ENCODE measurements at regions not wholly inside any gene's neighbourhood (a gene's known extent, or its start where the extent isn't known, plus 50 kb on each side); places are given as distances from the start of the nearest gene placed in this dataset.

- H3K27ac ChIP-seq, result no peak overlapping the region
- H3K4me3 ChIP-seq, result no peak overlapping the region
- no peaks in the 10 kb centered on the region for H3K27me3 ChIP-seq
- WGBS, 5 donors, result 75 to 87% (median 84%) methylated on average over 3 of the region's 3 CpGs
- TF ChIP-seq EP300 (IDR thresholded peaks at IDR 0.05) (no peak), POLR2A (IDR thresholded peaks at IDR 0.05) (no peak), POLR2AphosphoS5 (IDR thresholded peaks at IDR 0.05) (no peak)
- TF ChIP-seq, protein P1, sequence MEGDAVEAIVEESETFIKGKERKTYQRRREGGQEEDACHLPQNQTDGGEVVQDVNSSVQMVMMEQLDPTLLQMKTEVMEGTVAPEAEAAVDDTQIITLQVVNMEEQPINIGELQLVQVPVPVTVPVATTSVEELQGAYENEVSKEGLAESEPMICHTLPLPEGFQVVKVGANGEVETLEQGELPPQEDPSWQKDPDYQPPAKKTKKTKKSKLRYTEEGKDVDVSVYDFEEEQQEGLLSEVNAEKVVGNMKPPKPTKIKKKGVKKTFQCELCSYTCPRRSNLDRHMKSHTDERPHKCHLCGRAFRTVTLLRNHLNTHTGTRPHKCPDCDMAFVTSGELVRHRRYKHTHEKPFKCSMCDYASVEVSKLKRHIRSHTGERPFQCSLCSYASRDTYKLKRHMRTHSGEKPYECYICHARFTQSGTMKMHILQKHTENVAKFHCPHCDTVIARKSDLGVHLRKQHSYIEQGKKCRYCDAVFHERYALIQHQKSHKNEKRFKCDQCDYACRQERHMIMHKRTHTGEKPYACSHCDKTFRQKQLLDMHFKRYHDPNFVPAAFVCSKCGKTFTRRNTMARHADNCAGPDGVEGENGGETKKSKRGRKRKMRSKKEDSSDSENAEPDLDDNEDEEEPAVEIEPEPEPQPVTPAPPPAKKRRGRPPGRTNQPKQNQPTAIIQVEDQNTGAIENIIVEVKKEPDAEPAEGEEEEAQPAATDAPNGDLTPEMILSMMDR (IDR thresholded peaks at IDR 0.05), result no peak
- intact Hi-C loops (cut with DNase I; ENCODE audit: low total_unique reads), result no loop called here
- H3K4me1 ChIP-seq, result no peaks in the 10 kb centered on the region
- no peaks in the 10 kb centered on the region for H3K36me3 ChIP-seq
- no peaks in the 10 kb centered on the region for H3K9me3 ChIP-seq
- no peak for DNase-seq
Observed at GRCh38 chr9:20255052-20255451, 367.2 kb downstream of the MLLT3 start.

DNA sequence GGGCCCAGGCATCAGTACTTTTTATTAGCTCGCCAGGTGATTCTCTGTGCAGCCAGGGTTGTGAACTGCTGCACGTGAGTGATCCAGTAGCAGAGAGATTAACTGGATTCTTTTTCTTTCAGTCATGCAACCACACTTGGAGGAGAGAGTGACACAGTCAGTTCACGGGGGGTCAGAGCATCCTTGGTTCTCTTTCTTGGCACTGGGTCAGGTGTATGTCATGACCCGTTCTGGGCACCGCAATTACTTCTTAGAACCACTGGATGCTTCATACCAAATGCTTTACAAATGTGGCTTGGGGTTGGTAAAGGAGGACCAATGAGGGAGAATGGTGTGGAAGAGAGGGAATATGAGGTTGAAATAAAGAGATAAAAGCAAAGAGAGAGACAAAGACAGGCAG lies 368.7 kb downstream of the MLLT3 start:
- Histone ChIP-seq H3K4me3 (no peak overlapping the region), H3K27ac (no peak overlapping the region), H3K36me3 (no peaks in the 10 kb centered on the region), H3K9me3 (peaks cover 0 to 2% (median under 1%) of the 10 kb centered on the region in 4 donors), H3K27me3 (no peaks in the 10 kb centered on the region), H3K4me1 (no peaks in the 10 kb centered on the region)
- WGBS, 5 donors, result 76 to 88% (median 82%) methylated on average over 5 of the region's 5 CpGs
- no peak for DNase-seq
- intact Hi-C loops (cut with DNase I; ENCODE audit: low total_unique reads), result no loop called here
- TF ChIP-seq POLR2AphosphoS5 (IDR thresholded peaks at IDR 0.05), result no peak
- TF ChIP-seq, protein P1 (IDR thresholded peaks at IDR 0.05), result no peak
- TF ChIP-seq POLR2A (IDR thresholded peaks at IDR 0.05), result no peak
- TF ChIP-seq EP300 (IDR thresholded peaks at IDR 0.05), result no peak

DNA sequence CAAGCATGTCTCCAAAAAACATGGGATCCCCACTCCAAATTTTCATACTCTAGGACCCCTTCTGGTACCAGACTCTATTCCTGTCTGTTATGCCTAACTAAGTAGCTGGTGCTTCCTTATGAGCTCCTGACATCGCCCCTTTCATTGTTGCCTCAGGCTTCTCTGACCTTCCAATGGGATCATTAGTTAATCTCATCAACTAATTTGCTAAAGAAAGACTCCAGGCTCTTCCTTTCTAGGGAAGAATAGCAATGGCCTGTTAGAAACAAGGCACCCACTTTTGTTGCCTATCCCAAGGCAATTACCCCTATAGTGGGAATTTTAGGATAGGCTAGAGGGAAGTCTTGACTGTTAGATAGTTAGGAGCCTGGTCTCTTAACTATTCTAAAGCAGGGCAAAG lies 369.5 kb downstream of the MLLT3 start:
- H3K4me1 ChIP-seq, result no peaks in the 10 kb centered on the region
- peaks cover 0 to 10% (median 6%) of the 10 kb centered on the region in 4 donors for H3K9me3 ChIP-seq
- no peak for DNase-seq
- intact Hi-C loops (cut with DNase I; ENCODE audit: low total_unique reads), result no loop called here
- WGBS, 5 donors, result 91 to 100% (median 95%) methylated on average over 1 of the region's 1 CpG
- H3K27me3 ChIP-seq, result no peaks in the 10 kb centered on the region
- H3K36me3 ChIP-seq, result no peaks in the 10 kb centered on the region
- H3K27ac ChIP-seq, result no peak overlapping the region
- TF ChIP-seq, protein P1 (IDR thresholded peaks at IDR 0.05), result no peak
- TF ChIP-seq POLR2AphosphoS5 (IDR thresholded peaks at IDR 0.05), result no peak
- TF ChIP-seq EP300 (IDR thresholded peaks at IDR 0.05), result no peak
- no peak for TF ChIP-seq POLR2A (IDR thresholded peaks at IDR 0.05)
- no peak overlapping the region for H3K4me3 ChIP-seq

DNA sequence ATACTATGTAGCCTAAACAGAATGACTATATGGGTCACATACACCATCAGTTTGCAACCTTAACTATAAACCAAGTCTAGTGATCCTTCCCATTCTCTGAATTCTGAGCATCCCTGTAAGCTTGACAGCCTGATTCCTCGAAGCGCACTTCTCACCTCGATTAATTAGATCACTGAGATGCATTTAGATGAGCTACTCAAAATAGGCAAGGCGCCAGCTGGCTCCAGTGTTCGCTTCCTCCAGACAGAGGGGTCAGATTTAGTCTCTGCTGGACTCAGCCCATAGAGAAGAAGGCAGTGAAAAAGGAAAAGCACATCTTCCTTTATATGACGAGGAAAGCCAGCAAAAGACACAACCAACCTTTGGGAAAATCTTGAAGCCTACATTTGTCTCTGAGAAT lies 371.5 kb downstream of the MLLT3 start:
- Histone ChIP-seq H3K4me3 (no peak overlapping the region), H3K36me3 (no peaks in the 10 kb centered on the region), H3K27ac (no peak overlapping the region), H3K27me3 (no peaks in the 10 kb centered on the region), H3K9me3 (peaks cover 0 to 10% (median 6%) of the 10 kb centered on the region in 4 donors), H3K4me1 (no peaks in the 10 kb centered on the region)
- DNase-seq, result no peak
- no peak for TF ChIP-seq POLR2AphosphoS5 (IDR thresholded peaks at IDR 0.05)
- no peak for TF ChIP-seq EP300 (IDR thresholded peaks at IDR 0.05)
- TF ChIP-seq POLR2A (IDR thresholded peaks at IDR 0.05), result no peak
- TF ChIP-seq, protein P1 (IDR thresholded peaks at IDR 0.05), result no peak
- WGBS, 5 donors, result 73 to 81% (median 79%) methylated on average over 6 of the region's 6 CpGs
- intact Hi-C loops (cut with DNase I; ENCODE audit: low total_unique reads), result no loop called here

All from stomach (tissue), 8 donors.